HEK293T (cell line): ENCODE measurements at regions not wholly inside any gene's neighbourhood (a gene's known extent, or its start where the extent isn't known, plus 50 kb on each side); places are given as distances from the start of the nearest gene placed in this dataset.

Experiments used
- ARNT ChIP-seq: fragments of 450-650 bp; IDR thresholded peaks from 2 replicates; pipeline ENCODE4 v1.6.1; 2017; ENCODE audit warnings: mild to moderate bottlenecking
- BHLHE40 ChIP-seq: fragments of 450-650 bp; IDR thresholded peaks from 2 replicates; pipeline ENCODE4 v1.6.1; 2016; ENCODE audit warnings: mild to moderate bottlenecking, moderate library complexity, borderline replicate concordance
- FOXA1 ChIP-seq: fragments of 450-650 bp; IDR thresholded peaks from 2 replicates; pipeline ENCODE4 v1.6.1; 2016; ENCODE audit warnings: mild to moderate bottlenecking
- FOXK2 ChIP-seq: fragments of 450-650 bp; IDR thresholded peaks from 2 replicates; pipeline ENCODE4 v1.6.1; 2016; ENCODE audit warnings: mild to moderate bottlenecking
- FOXM1 ChIP-seq: fragments of 450-650 bp; IDR thresholded peaks from 2 replicates; pipeline ENCODE4 v1.6.1; 2017; ENCODE audit warnings: mild to moderate bottlenecking, borderline replicate concordance
- HDGF ChIP-seq: fragments of 450-650 bp; IDR thresholded peaks from 2 replicates; pipeline ENCODE4 v1.6.1; 2017; ENCODE audit warnings: antibody characterized with exemption, borderline replicate concordance
- LEF1 ChIP-seq: fragments of 450-650 bp; IDR thresholded peaks from 2 replicates; pipeline ENCODE4 v1.6.1; 2017; ENCODE audit warnings: mild to moderate bottlenecking, borderline replicate concordance
- NFRKB ChIP-seq: fragments of 450-650 bp; IDR thresholded peaks from 2 replicates; pipeline ENCODE4 v1.6.1; 2016; ENCODE audit warnings: mild to moderate bottlenecking, moderate library complexity
- PKNOX1 ChIP-seq: fragments of 450-650 bp; IDR thresholded peaks from 2 replicates; pipeline ENCODE4 v1.6.1; 2016
- SP1 ChIP-seq: fragments of 450-650 bp; IDR thresholded peaks from 2 replicates; pipeline ENCODE4 v1.6.1; 2017
- SUZ12 ChIP-seq: fragments of 450-650 bp; IDR thresholded peaks from 2 replicates; pipeline ENCODE4 v1.6.1; 2016; ENCODE audit warnings: mild to moderate bottlenecking
- TARDBP ChIP-seq: fragments of 450-650 bp; IDR thresholded peaks from 2 replicates; pipeline ENCODE4 v1.6.1; 2016
- ZNF384 ChIP-seq: fragments of 450-650 bp; IDR thresholded peaks from 2 replicates; pipeline ENCODE4 v1.6.1; 2016

- no peak for TF ChIP-seq BHLHE40
- no peak for TF ChIP-seq HDGF
- TF ChIP-seq ARNT, result no peak
- TF ChIP-seq FOXA1, result no peak
- TF ChIP-seq NFRKB, result no peak
- TF ChIP-seq SUZ12, result no peak
- TF ChIP-seq TARDBP, result no peak
- no peak for TF ChIP-seq FOXM1
- no peak for TF ChIP-seq LEF1
- TF ChIP-seq PKNOX1, result no peak
- TF ChIP-seq FOXK2, result no peak
- no peak for TF ChIP-seq ZNF384
- TF ChIP-seq SP1, result no peak
These were observed 622.3 kb downstream of the MTRR start for GRCh38 chr5:8491254-8491653.
